Testis (tissue), 2 donors: ENCODE measurements at regions not wholly inside any gene's neighbourhood (a gene's known extent, or its start where the extent isn't known, plus 50 kb on each side); places are given as distances from the start of the nearest gene placed in this dataset.
A peak's percentile ranks its signal among the peaks of the same experiment; 100 is the strongest.

Experiments
- DNase-seq: peaks from one replicate; pipeline ENCODE4 v3.0.0-alpha.2; 2019
- H3K27ac ChIP-seq, 2 donors: fragments of 200-600 bp; sonication (generic); one replicate each; pipeline ENCODE4 v1.5.1; 2019
- H3K27me3 ChIP-seq: fragments of 200-600 bp; sonication (generic); one replicate; pipeline ENCODE4 v1.5.1; 2019
- H3K36me3 ChIP-seq: fragments of 200-600 bp; sonication (generic); one replicate; pipeline ENCODE4 v1.5.1; 2017; ENCODE audit warnings: low read depth; ENCODE audit errors: missing control alignments
- H3K4me1 ChIP-seq: fragments of 200-600 bp; sonication (generic); one replicate; pipeline ENCODE4 v1.5.1; 2019
- H3K4me3 ChIP-seq, 2 donors: fragments of 200-600 bp; sonication (generic); one replicate each; pipeline ENCODE4 v1.5.1; 2017 to 2019
- H3K9me3 ChIP-seq: fragments of 200-600 bp; sonication (generic); one replicate; pipeline ENCODE4 v1.5.1; 2017
- CTCF ChIP-seq, 3 experiments: fragments of 450-650 bp in 2 of 3; fragments of 200-600 bp in 1 of 3; sonication (generic) in 1 of 3; IDR thresholded peaks; one replicate each; pipeline ENCODE4 v1.5.1; 2016 to 2019; ENCODE audit warnings: antibody characterized with exemption in 3 of 3, mild to moderate bottlenecking in 2 of 3, moderate library complexity in 1 of 3
- POLR2A ChIP-seq: fragments of 450-650 bp; IDR thresholded peaks from one replicate; pipeline ENCODE4 v1.6.1; 2017; ENCODE audit warnings: antibody characterized with exemption, mild to moderate bottlenecking, moderate library complexity
- WGBS, 2 donors: methylation state at CpG; one replicate each; pipeline ENCODE4 v1.1.5; 2018; 5-methylcytosine and 5-hydroxymethylcytosine counted together
- intact Hi-C: fragments of 100-400 bp; cut with DNase I; formaldehyde crosslinking; loops from one replicate; pipeline ENCODE4 v1.15.1; 2023; ENCODE audit warnings: low total_unique reads

- no peaks in the 10 kb centered on the region for H3K27me3 ChIP-seq
- 72 to 79% methylated on average over 2 of the region's 2 CpGs for WGBS, 2 donors
- no peak for DNase-seq
- H3K9me3 ChIP-seq, result no peaks in the 10 kb centered on the region
- H3K4me1 ChIP-seq, result no peaks in the 10 kb centered on the region
- H3K27ac ChIP-seq, result peak overlapping the region in 1 of 2 donors; percentile 92
- intact Hi-C loops, result no loop called here
- no peak for TF ChIP-seq CTCF (IDR thresholded peaks at IDR 0.05)
- TF ChIP-seq POLR2A, result no peak
- H3K36me3 ChIP-seq, result no peaks in the 10 kb centered on the region
- no peak overlapping the region for H3K4me3 ChIP-seq
These were observed 99.1 kb upstream of the PRSS16 start for GRCh38 chr6:27148404-27148795.

- intact Hi-C loops, result no loop called here
- Histone ChIP-seq H3K4me1 (no peaks in the 10 kb centered on the region), H3K27me3 (no peaks in the 10 kb centered on the region), H3K4me3 (no peak overlapping the region), H3K27ac (no peak overlapping the region), H3K36me3 (no peaks in the 10 kb centered on the region), H3K9me3 (no peaks in the 10 kb centered on the region)
- 33 to 50% methylated on average over 1 of the region's 1 CpG for WGBS, 2 donors
- TF ChIP-seq CTCF (IDR thresholded peaks at IDR 0.05), result no peak
- no peak for DNase-seq
These were observed 98.4 kb upstream of the PRSS16 start for GRCh38 chr6:27149150-27149549.

- Histone ChIP-seq H3K9me3 (no peaks in the 10 kb centered on the region), H3K27ac (no peak overlapping the region), H3K4me3 (no peak overlapping the region), H3K4me1 (no peaks in the 10 kb centered on the region), H3K27me3 (no peaks in the 10 kb centered on the region), H3K36me3 (no peaks in the 10 kb centered on the region)
- WGBS, 2 donors, result 91 to 96% methylated on average over 1 of the region's 1 CpG
- TF ChIP-seq POLR2A, result no peak
- no peak for TF ChIP-seq CTCF (IDR thresholded peaks at IDR 0.05)
- DNase-seq, result no peak
- intact Hi-C loops, result no loop called here
These were observed 92.8 kb upstream of the PRSS16 start for GRCh38 chr6:27154696-27155095.

GRCh38 chr6:27156874-27157458 lies 90.5 kb upstream of the PRSS16 start:
- no peak overlapping the region for H3K27ac ChIP-seq
- DNase-seq, result no peak
- no peaks in the 10 kb centered on the region for H3K27me3 ChIP-seq
- 18 to 19% methylated on average over 15 of the region's 15 CpGs for WGBS, 2 donors
- intact Hi-C loops, result no loop called here
- H3K9me3 ChIP-seq, result no peaks in the 10 kb centered on the region
- TF ChIP-seq POLR2A (no peak), CTCF (IDR thresholded peaks at IDR 0.05) (no peak)
- H3K36me3 ChIP-seq, result no peaks in the 10 kb centered on the region
- no peaks in the 10 kb centered on the region for H3K4me1 ChIP-seq
- peak overlapping the region; percentile 27 to 50 for H3K4me3 ChIP-seq
